Caco-2 (cell line): ENCODE measurements at regions not wholly inside any gene's neighbourhood (a gene's known extent, or its start where the extent isn't known, plus 50 kb on each side); places are given as distances from the start of the nearest gene placed in this dataset.
"Not testable (repeated sequence)": the region's sequence is repeated elsewhere in the genome, so short reads cannot be mapped to it uniquely, and the experiment has no call there.

Source experiments
- BruUV-seq: library from RNA; stranded (reverse); fragments of 400-500 nt; replicated peaks from 2 replicates; lab custom pipeline; 2021; lab: Mats Ljungman, UMichigan
- CTCF ChIA-PET: fragments of 300-600 bp; sonication (Branson Sonifier 250); formaldehyde crosslinking; loops from one replicate; lab custom pipeline; 2022; ENCODE audit warnings: antibody characterized with exemption; lab: Charles Lee
- POLR2A ChIA-PET: fragments of 300-600 bp; sonication (Branson Sonifier 250); formaldehyde crosslinking; loops from one replicate; lab custom pipeline; 2022; ENCODE audit warnings: antibody characterized with exemption; lab: Charles Lee
- DNase-seq, 2 experiments: peaks; one replicate each; pipeline versions ENCODE4 v3.0.0 to v3.0.0-alpha.2; 2020 to 2022
- H3K27me3 ChIP-seq: replicated peaks from 2 replicates; pipeline ENCODE4 v1.6.0; 2011; ENCODE audit warnings: low read length; ENCODE audit not compliant: control insufficient read depth, insufficient read depth
- H3K36me3 ChIP-seq: 2 replicates; pipeline ENCODE4 v1.5.1; 2011; ENCODE audit warnings: low read length; ENCODE audit not compliant: control insufficient read depth, insufficient read depth
- H3K4me1 ChIP-seq: fragments of 250-450 bp; sonication (Bioruptor Pico); 2 replicates; pipeline ENCODE4 v1.5.1; 2020; ENCODE audit warnings: mild to moderate bottlenecking
- H3K4me3 ChIP-seq: 2 replicates; pipeline ENCODE4 v1.5.1; 2011; ENCODE audit warnings: low read depth, mild to moderate bottlenecking, control low read depth, low read length
- H3K9me3 ChIP-seq: fragments of 250-450 bp; sonication (Bioruptor Pico); 2 replicates; pipeline ENCODE4 v1.5.1; 2020; ENCODE audit warnings: mild to moderate bottlenecking, moderate library complexity
- H3K27ac Mint-ChIP-seq: one replicate; pipeline ENCODE4 v1.8.0; 2022; ENCODE audit warnings: mixed read lengths; ENCODE audit not compliant: unreplicated experiment
- H3K27me3 Mint-ChIP-seq: one replicate; pipeline ENCODE4 v1.8.0; 2022; ENCODE audit warnings: mixed read lengths; ENCODE audit not compliant: insufficient read depth, unreplicated experiment
- H3K36me3 Mint-ChIP-seq: one replicate; pipeline ENCODE4 v1.8.0; 2022; ENCODE audit warnings: mild to moderate bottlenecking, mixed read lengths; ENCODE audit not compliant: insufficient read depth, unreplicated experiment
- H3K4me1 Mint-ChIP-seq: one replicate; pipeline ENCODE4 v1.8.0; 2022; ENCODE audit warnings: low read depth, mixed read lengths; ENCODE audit not compliant: unreplicated experiment
- H3K4me3 Mint-ChIP-seq: one replicate; pipeline ENCODE4 v1.8.0; 2022; ENCODE audit warnings: mild to moderate bottlenecking, moderate library complexity, mixed read lengths; ENCODE audit not compliant: unreplicated experiment
- H3K9me3 Mint-ChIP-seq: one replicate; pipeline ENCODE4 v1.8.0; 2022; ENCODE audit warnings: mixed read lengths; ENCODE audit not compliant: unreplicated experiment
- intact Hi-C: fragments of 100-400 bp; cut with micrococcal nuclease; formaldehyde crosslinking; loops from one replicate; pipeline ENCODE4 v1.10.0; 2022; ENCODE audit not compliant: unreplicated experiment
- TF ChIP-seq, protein P1 (sequence below), 2 experiments: fragments of 200-600 bp in 1 of 2; IDR thresholded peaks; 1 replicate in 1 of 2; 2 replicates in 1 of 2; pipeline versions ENCODE4 v1.5.1 to v1.8.0; 2011 to 2022; ENCODE audit warnings: antibody characterized with exemption in 1 of 2, control low read depth in 1 of 2, inconsistent platforms in 1 of 2, low read depth in 1 of 2, low read length in 1 of 2, mild to moderate bottlenecking in 1 of 2, moderate library complexity in 1 of 2; ENCODE audit not compliant: insufficient read depth in 1 of 2, severe bottlenecking in 1 of 2, unreplicated experiment in 1 of 2

DNA sequence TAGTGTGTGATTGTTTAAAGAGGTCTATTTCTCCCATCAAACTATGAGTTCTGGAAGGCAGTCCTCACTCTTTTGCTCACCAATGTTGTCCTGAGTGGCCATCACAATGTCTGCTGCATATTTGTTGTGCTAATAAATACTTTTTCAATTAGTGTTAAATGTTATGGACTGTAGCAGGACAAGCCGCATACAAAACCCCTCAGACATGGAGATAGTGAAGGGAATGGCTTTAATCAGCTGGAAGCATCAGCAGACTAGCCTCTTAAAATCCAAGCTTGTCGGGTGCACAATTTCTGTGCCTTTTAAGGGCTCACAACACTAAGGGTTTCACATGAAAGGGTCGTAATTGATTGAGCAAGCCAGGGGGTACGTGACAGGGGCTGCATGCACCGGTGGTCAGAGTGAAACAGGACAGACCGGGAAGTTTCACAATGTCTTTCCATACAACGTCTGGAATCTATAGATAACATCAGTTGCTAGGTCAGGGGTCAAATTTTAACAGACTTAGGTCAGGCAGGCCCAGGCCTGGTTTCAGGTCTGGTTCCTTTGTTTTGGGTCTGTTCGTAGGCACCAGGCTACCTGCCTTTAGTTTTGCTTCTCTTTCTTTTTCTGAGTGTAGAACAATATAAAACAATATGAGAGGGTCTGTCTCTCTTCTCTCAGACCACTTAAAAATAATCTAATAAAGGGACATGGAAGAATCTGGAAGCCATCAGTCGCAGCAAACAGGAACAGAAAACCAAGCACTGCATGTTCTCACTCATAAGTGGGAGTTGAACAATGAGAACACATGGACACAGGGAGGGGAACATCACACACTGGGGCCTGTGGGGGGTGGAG lies 327.6 kb upstream of the HTR1E start:
- peak; percentile 58 to 67 for DNase-seq
- Mint-ChIP-seq H3K27me3 (no peaks in the 10 kb centered on the region), H3K4me1 (peaks cover 13% of the 10 kb centered on the region), H3K9me3 (peaks cover 10% of the 10 kb centered on the region), H3K36me3 (peaks cover 6% of the 10 kb centered on the region), H3K4me3 (no peak overlapping the region), H3K27ac (peak overlapping the region; percentile 54)
- Histone ChIP-seq H3K4me3 (no peak overlapping the region), H3K4me1 (peaks cover 7% of the 10 kb centered on the region), H3K36me3 (no peaks in the 10 kb centered on the region), H3K27me3 (no peaks in the 10 kb centered on the region), H3K9me3 (no peaks in the 10 kb centered on the region)
- POLR2A ChIA-PET: no interaction called here
- CTCF ChIA-PET: no interaction called here
- BruUV-seq: no TSS peak
- intact Hi-C loops: loop anchor here (1.0 to 10.0 kb wide), 2 partner anchors 105 to 109 kb away; no protein-coding TSS in a partner anchor
- TF ChIP-seq, protein P1, sequence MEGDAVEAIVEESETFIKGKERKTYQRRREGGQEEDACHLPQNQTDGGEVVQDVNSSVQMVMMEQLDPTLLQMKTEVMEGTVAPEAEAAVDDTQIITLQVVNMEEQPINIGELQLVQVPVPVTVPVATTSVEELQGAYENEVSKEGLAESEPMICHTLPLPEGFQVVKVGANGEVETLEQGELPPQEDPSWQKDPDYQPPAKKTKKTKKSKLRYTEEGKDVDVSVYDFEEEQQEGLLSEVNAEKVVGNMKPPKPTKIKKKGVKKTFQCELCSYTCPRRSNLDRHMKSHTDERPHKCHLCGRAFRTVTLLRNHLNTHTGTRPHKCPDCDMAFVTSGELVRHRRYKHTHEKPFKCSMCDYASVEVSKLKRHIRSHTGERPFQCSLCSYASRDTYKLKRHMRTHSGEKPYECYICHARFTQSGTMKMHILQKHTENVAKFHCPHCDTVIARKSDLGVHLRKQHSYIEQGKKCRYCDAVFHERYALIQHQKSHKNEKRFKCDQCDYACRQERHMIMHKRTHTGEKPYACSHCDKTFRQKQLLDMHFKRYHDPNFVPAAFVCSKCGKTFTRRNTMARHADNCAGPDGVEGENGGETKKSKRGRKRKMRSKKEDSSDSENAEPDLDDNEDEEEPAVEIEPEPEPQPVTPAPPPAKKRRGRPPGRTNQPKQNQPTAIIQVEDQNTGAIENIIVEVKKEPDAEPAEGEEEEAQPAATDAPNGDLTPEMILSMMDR (IDR thresholded peaks at IDR 0.05; ENCODE audit: insufficient read depth in 1 of 2, low read depth in 1 of 2, low read length in 1 of 2, severe bottlenecking in 1 of 2, unreplicated experiment in 1 of 2): no peak

- BruUV-seq, H3K27me3 ChIP-seq, H3K27me3 Mint-ChIP-seq, CTCF ChIA-PET, H3K4me3 ChIP-seq, H3K4me3 Mint-ChIP-seq, H3K4me1 Mint-ChIP-seq, DNase-seq, POLR2A ChIA-PET, H3K9me3 Mint-ChIP-seq, H3K9me3 ChIP-seq, H3K4me1 ChIP-seq, intact Hi-C loops, H3K27ac Mint-ChIP-seq, H3K36me3 ChIP-seq, H3K36me3 Mint-ChIP-seq: not testable (repeated sequence)
Observed at GRCh38 chr6:86603364-86603763, 334.0 kb upstream of the HTR1E start.

DNA sequence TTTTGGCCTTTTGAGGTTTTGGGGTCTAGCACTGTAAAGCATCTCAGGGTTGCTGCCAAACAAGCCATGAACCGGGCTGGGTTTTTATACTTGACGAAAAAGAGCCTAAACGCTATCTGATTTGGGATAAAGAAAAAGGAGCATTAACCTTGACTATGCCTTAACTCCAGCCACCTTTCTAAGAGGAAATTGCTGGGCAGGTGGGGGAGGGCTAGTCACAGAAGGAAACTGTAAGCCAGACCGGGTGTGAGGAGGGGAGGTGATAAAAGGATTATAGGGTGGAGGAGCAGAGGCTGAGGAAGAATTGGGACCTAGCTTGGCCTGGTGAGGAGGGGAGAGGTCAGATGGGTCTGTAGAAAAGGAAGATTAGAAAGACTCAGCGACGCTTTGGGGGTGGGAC lies 335.2 kb upstream of the HTR1E start:
- H3K36me3 ChIP-seq, H3K4me1 Mint-ChIP-seq, BruUV-seq, H3K27me3 Mint-ChIP-seq, H3K4me1 ChIP-seq, H3K4me3 Mint-ChIP-seq, intact Hi-C loops, H3K9me3 ChIP-seq, CTCF ChIA-PET, H3K9me3 Mint-ChIP-seq, H3K27ac Mint-ChIP-seq, H3K27me3 ChIP-seq, H3K4me3 ChIP-seq, POLR2A ChIA-PET, DNase-seq, H3K36me3 Mint-ChIP-seq: not testable (repeated sequence)

DNA sequence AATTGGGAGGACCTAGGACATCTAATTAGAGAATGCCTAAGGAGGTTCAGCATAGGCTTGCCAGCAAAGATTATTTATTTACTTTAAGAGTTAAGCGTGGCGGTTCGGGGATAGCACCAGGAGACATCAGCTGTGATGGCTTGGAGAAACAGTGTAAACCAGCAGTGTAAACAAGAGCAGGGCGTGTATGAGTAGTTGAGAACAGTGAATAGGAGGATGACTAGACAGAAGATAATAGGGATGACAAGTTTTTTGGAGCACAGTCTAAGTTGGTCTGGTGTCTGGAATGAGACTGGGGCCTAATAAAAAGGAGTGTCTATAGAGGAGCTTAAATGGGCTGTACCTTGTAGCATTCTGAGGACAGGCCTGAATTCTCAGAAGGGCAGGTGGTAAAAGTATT lies 338.4 kb upstream of the HTR1E start:
- H3K4me1 Mint-ChIP-seq, POLR2A ChIA-PET, intact Hi-C loops, H3K27me3 ChIP-seq, H3K36me3 ChIP-seq, H3K4me3 Mint-ChIP-seq, BruUV-seq, H3K4me1 ChIP-seq, H3K36me3 Mint-ChIP-seq, H3K9me3 ChIP-seq, H3K4me3 ChIP-seq, CTCF ChIA-PET, H3K27ac Mint-ChIP-seq, DNase-seq, H3K27me3 Mint-ChIP-seq, H3K9me3 Mint-ChIP-seq: not testable (repeated sequence)
